ENCODE measurements at regions not wholly inside any gene's neighbourhood (a gene's known extent, or its start where the extent isn't known, plus 50 kb on each side); places are given as distances from the start of the nearest gene placed in this dataset.

- FAIRE-seq: no peak
Observed at GRCh38 chr16:85380905-85381737, 232.0 kb upstream of the GSE1 start.

DNA sequence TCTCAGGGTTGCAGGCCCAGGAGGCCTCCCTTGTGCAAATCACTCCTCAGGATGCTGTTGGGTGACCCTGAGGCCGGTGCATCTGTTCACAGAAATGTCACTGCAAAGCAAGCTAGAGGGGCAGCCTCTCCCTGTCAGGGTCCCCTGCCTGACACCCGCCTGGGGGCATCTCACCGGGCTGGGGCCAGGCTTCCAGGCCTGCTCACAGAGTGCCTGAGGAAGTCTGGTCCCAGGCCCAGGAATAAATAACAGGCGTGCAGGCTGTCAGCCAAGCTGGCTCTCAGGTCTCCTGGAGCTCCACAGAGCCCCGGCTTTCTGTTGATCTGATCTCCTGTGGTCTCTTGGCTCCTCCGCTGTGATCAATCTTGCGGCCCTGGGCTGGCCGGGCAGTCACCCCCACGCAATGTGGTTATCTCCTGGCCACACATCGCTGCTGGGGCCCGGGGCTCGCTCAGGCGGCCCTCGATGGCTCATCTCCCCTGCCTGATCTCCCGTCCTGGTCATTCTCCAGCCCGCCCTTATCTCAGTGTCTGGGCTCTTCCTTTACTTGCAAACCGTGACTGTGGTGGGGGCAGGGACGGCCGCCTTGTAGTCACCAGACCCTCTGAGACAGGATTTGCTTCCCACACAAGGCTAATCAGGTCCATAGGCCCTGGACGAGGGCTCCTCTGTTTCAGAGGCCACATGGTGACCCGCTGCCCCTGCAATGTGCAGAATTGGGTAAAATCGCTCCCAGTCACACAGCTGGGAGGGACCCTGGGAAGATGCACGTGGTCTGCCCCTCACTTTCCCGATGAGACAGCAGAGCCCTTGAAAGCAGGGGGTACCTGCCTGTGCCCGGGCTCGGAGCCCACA lies 231.2 kb upstream of the GSE1 start:
- FAIRE-seq: no peak

DNA sequence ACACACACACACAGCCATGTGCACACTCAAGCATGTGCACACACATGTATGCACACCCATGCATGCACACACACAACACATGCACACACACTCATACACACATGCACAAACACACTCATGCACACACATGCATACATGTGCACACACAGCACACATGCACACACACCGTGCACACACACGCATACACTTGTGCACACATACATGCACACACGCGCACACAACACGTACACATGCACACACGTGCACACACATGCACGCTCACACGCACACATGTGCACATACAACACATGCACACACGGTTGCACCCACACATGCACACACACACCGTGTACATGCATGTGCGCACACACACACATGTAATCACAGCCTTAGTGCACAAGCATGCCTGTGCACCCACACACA lies 230.4 kb upstream of the GSE1 start:
- FAIRE-seq: no peak

GRCh38 chr16:85383836-85384832 lies 229.0 kb upstream of the GSE1 start:
- no peak for FAIRE-seq

- no peak for FAIRE-seq
Observed at GRCh38 chr16:85384833-85385462, 228.2 kb upstream of the GSE1 start.

GRCh38 chr16:85385463-85386331 lies 227.4 kb upstream of the GSE1 start:
- FAIRE-seq: no peak

DNA sequence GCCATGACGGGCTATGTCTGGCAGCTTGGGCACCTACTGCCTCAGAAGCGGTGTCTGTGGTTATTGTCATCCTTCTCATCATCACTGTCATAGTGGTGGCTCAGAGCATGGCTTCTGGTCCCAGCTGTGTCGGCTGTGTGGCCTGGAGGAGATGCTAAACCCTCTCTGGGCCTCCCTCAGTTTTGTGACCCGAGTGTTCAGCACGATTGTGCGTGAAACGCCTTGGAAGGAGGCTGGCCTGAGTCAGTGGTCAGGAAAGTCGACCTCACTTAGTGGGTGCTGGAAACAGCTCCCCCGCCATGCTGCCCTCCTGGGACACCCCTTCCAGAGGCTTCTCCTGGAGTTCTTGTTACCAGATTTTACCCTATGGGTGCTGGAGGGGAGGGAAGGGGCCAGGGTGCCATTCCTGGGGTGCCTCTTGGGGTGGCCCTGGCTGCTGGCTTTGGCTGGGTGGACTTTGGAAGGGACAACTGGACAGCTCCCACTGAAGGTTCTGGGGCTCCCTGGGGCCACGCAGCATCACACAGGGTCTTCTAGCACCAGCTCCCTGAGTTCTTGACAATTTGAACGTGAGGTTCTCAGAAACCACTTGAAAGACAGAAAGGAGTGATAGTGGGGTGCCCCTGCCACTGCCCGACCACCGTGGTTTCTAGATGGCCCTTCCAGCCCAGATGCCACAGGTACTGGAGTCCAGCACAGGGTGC lies 226.5 kb upstream of the GSE1 start:
- FAIRE-seq: no peak

GRCh38 chr16:85387171-85387507 lies 226.0 kb upstream of the GSE1 start:
- FAIRE-seq: no peak

GRCh38 chr16:85387731-85388295 lies 225.3 kb upstream of the GSE1 start:
- no peak for FAIRE-seq

- no peak for FAIRE-seq
Observed at GRCh38 chr16:85389679-85390470, 223.2 kb upstream of the GSE1 start.

- no peak for FAIRE-seq
Observed at GRCh38 chr16:85390511-85391174, 222.5 kb upstream of the GSE1 start.

- FAIRE-seq: no peak
Observed at GRCh38 chr16:85391175-85391707, 221.9 kb upstream of the GSE1 start.

- no peak for FAIRE-seq
Observed at GRCh38 chr16:85391769-85392583, 221.1 kb upstream of the GSE1 start.

DNA sequence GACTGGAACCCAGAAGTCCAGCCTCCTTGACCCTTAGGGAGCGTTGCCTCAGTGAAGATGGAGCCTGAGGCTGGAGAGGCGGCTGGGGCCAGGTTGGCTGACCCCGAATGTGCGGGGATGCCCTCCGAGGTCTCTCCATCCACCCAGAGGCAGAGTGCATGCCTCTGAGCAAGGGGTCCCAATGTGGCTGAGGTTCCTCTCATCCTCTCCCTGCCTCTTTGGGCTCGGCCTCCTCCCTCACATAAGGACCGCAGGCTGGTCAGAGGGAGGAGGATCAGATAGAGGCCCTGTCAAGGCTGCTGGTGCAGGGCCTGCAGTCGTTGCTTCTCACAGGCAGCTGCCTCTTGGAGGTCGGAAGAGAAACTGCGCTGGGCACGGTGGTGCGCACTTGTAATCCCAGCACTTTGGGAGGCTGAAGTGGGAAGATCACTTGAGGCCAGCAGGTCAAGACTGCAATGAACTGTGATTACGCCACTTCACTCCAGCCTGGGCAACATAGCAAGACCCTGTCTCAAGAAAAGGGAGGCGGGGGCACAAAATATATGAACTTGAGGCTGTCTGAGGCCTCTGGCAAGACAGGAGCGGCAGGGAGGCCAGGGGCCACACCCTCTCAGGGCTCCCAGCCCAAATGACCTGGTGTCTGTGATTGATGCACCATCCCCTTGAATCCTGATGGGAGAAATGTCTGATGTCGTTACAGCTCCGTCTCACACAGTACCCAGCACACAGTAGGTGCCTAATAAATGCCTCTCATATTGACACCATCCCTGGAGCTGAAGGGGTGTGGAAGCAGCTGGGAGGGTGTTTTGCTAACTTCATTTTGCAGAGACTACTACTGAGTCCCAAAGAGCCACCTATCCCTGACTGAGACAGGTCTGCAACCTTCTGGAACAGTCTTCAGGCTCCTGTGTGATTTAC lies 220.1 kb upstream of the GSE1 start:
- FAIRE-seq: no peak

DNA sequence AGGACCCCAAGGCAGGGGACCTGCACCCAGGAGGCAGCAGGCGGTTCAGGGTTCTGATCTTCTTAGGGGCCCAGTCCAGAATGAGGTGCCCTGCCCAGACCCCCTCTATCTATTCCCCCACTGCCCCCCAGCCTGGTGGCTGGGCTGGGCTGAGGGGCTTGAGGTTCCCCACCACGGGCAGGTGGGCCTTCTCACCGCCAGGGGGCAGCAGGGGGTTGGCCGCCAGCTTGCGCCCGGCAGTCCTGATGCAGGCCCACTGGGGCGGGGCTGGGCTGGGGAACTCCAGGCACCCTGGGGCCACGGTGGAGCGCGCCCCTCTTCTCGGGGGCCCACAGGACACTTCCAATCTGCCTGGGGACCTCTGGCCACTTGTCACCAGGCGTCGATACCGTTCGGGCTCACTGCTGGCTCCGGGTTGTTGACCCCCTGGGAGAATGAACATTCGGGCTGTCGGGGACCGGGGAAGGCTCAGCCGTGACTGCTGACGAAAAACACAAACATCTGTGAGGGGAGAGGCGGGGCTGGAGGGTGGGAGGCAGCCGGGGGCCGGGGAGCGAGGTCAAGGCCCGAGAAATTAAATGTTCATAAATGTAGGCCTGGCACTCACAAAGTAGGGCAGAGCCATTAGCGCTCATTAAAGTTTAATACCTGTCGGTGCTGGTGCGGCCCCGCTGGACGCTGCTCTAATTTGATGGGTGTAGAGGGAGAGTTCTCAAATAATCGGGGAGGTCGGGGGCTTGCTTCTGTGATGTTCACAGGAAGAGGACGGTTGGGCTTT lies 219.3 kb upstream of the GSE1 start:
- no peak for FAIRE-seq

Data from islet of Langerhans (tissue), 1 donor.